ENCODE measurements at regions not wholly inside any gene's neighbourhood (a gene's known extent, or its start where the extent isn't known, plus 50 kb on each side); places are given as distances from the start of the nearest gene placed in this dataset.

- ChIA-PET CTCF (no interaction called here), POLR2A (interaction anchor here (0.6 to 1.4 kb wide), 3 partner anchors 14 to 54 kb away, joined by 3 to 4 read pairs (median 3); a partner anchor contains a TSS)
- DNase-seq (ENCODE audit: extremely low spot score), result no peak
- no peak for TF ChIP-seq ELF4 (IDR thresholded peaks at IDR 0.05)
- TF ChIP-seq HDGF (IDR thresholded peaks at IDR 0.05; ENCODE audit: borderline replicate concordance), result no peak
- no peak for TF ChIP-seq SP1 (IDR thresholded peaks at IDR 0.05)
- TF ChIP-seq CTBP1 (IDR thresholded peaks at IDR 0.05; ENCODE audit: borderline replicate concordance), result no peak
- no peak for TF ChIP-seq NFRKB (IDR thresholded peaks at IDR 0.05)
- TF ChIP-seq FOXA1 (IDR thresholded peaks at IDR 0.05), result no peak
- no peak for TF ChIP-seq LEF1 (IDR thresholded peaks at IDR 0.05; ENCODE audit: borderline replicate concordance)
- no peak for TF ChIP-seq L3MBTL2 (conservative IDR thresholded peaks at IDR 0.05)
- no peak for TF ChIP-seq SUZ12 (IDR thresholded peaks at IDR 0.05)
- no peak for TF ChIP-seq BHLHE40 (IDR thresholded peaks at IDR 0.05; ENCODE audit: borderline replicate concordance)
- no peak for TF ChIP-seq ZNF384 (IDR thresholded peaks at IDR 0.05)
- TF ChIP-seq FOXM1 (IDR thresholded peaks at IDR 0.05; ENCODE audit: borderline replicate concordance), result no peak
- TF ChIP-seq, protein P1, sequence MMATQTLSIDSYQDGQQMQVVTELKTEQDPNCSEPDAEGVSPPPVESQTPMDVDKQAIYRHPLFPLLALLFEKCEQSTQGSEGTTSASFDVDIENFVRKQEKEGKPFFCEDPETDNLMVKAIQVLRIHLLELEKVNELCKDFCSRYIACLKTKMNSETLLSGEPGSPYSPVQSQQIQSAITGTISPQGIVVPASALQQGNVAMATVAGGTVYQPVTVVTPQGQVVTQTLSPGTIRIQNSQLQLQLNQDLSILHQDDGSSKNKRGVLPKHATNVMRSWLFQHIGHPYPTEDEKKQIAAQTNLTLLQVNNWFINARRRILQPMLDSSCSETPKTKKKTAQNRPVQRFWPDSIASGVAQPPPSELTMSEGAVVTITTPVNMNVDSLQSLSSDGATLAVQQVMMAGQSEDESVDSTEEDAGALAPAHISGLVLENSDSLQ (IDR thresholded peaks at IDR 0.05), result no peak
- no peak for TF ChIP-seq ARNT (IDR thresholded peaks at IDR 0.05)
- TF ChIP-seq TARDBP (IDR thresholded peaks at IDR 0.05), result no peak
- TF ChIP-seq FOXK2 (IDR thresholded peaks at IDR 0.05), result no peak
Measured at GRCh38 chr6:26270486-26270861, 94.5 kb upstream of the BTN3A2 start.

DNA sequence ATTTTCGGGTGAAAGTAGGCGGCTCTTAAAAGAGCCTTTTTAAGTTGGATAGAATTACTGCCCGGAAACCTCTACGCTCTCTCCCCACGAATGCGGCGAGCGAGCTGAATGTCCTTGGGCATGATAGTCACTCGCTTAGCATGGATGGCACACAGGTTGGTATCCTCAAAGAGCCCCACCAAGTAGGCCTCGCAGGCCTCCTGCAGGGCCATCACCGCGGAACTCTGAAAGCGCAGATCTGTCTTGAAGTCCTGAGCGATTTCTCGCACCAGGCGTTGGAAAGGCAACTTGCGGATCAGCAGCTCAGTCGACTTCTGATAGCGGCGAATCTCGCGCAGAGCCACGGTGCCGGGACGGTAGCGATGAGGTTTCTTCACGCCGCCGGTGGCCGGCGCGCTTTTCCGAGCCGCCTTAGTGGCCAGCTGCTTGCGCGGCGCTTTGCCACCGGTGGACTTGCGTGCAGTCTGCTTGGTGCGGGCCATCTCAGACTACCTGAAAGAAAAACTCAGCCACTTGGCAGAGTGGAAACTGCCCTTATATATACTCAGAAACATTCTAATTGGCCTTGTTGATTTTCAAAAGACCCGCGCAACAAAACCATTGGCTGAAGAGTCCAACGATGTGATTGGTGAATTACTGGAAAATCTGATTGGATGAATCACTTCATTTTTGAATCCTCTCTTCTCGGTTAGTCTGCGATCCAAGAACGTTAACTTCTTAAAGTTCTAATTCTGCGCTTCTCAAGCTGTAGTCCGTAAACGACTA is 93.9 kb upstream of the BTN3A2 start:
- CTCF ChIA-PET, result no interaction called here
- no peak for TF ChIP-seq SUZ12 (IDR thresholded peaks at IDR 0.05)
- TF ChIP-seq L3MBTL2 (conservative IDR thresholded peaks at IDR 0.05), result no peak
- POLR2A ChIA-PET, result interaction anchor here (1.4 kb wide), 1 partner anchor 13 kb away, joined by 4 read pairs; no protein-coding TSS in a partner anchor
- no peak for DNase-seq (ENCODE audit: extremely low spot score)

- no peak for DNase-seq (ENCODE audit: extremely low spot score)
- CTCF ChIA-PET, result no interaction called here
- POLR2A ChIA-PET, result no interaction called here
- TF ChIP-seq FOXK2 (IDR thresholded peaks at IDR 0.05), result no peak
Measured at GRCh38 chr6:26271668-26272024, 93.4 kb upstream of the BTN3A2 start.

DNA sequence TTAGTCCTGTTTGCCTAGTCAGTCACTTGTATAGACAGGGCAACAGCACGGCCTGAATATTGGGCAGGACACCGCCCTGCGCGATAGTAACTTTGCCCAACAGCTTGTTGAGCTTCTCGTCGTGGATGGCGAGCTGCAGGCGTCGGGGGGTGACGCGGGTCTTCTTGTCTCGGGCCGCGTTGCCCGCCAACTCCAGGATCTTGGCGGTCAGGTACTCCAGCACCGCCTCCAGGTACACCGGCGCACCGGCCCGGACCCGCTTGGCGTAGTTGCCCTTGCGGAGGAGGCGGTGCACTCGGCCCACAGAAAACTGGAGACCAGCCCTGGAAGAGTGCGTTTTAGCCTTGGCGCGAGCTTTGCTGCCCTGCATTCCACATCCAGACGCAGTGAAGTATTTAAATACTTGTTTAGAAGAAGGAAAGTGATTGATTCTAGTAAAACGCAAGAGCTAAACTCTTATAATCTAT is 92.8 kb upstream of the BTN3A2 start:
- TF ChIP-seq ZNF384 (IDR thresholded peaks at IDR 0.05) (no peak), FOXK2 (IDR thresholded peaks at IDR 0.05) (no peak), CTBP1 (IDR thresholded peaks at IDR 0.05; ENCODE audit: borderline replicate concordance) (no peak), FOXM1 (IDR thresholded peaks at IDR 0.05; ENCODE audit: borderline replicate concordance) (no peak), HDGF (IDR thresholded peaks at IDR 0.05; ENCODE audit: borderline replicate concordance) (no peak), SUZ12 (IDR thresholded peaks at IDR 0.05) (no peak), LEF1 (IDR thresholded peaks at IDR 0.05; ENCODE audit: borderline replicate concordance) (no peak), TARDBP (IDR thresholded peaks at IDR 0.05) (no peak), ELF4 (IDR thresholded peaks at IDR 0.05) (no peak), L3MBTL2 (conservative IDR thresholded peaks at IDR 0.05) (no peak), BHLHE40 (IDR thresholded peaks at IDR 0.05; ENCODE audit: borderline replicate concordance) (no peak), FOXA1 (IDR thresholded peaks at IDR 0.05) (no peak), SP1 (IDR thresholded peaks at IDR 0.05) (no peak), NFRKB (IDR thresholded peaks at IDR 0.05) (no peak), ARNT (IDR thresholded peaks at IDR 0.05) (no peak)
- TF ChIP-seq, protein P1 (IDR thresholded peaks at IDR 0.05), result no peak
- ChIA-PET POLR2A (no interaction called here), CTCF (no interaction called here)
- DNase-seq (ENCODE audit: extremely low spot score), result no peak

DNA sequence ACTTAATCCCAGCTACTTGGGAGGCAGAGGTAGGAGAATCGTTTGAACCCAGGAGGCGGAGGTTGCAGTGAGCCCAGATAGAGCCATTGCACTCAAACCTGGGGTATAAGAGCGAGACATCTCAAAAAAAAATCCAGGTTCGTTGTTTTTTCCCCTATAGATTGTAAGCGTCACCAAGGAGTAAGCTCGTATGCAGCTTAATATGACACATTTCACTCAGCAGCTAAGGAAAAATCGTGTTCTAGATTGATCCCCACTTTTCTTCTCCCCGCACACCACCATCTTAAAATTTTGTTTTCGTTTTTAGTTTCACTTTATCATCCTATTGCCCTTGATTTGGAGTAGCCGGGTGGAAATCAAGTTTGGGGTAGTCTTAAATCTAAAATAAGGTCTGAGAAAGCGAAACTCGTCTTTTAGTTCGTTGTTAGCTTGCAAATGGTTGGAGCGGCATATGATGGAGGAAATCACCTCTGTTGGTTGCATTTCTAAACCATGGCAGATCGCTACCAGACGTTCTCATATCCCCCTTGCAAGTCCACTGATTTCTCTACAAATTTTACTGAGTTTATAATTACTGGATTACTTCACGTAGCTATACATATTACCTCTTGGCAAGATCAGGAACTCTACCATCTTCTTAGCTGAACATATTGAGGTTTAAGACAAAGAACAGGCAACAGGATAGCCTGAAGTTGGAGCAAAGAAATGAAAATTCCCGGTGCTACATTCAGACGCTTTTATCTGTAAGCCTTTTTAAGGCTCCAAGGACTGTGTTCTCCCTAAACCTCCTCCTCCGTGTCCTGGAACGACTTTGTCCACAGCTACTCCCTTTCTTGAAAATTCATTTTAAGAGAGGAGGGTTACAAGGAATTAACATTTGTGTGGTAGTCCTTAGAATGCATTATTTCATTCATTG is 91.1 kb upstream of the BTN3A2 start:
- no peak for DNase-seq (ENCODE audit: extremely low spot score)
- POLR2A ChIA-PET, result interaction anchor here (0.9 to 2.7 kb wide), 4 partner anchors 11 to 85 kb away, joined by 3 to 15 read pairs (median 8); a partner anchor contains a TSS
- TF ChIP-seq LEF1 (IDR thresholded peaks at IDR 0.05; ENCODE audit: borderline replicate concordance) (no peak), BHLHE40 (IDR thresholded peaks at IDR 0.05; ENCODE audit: borderline replicate concordance) (no peak), L3MBTL2 (conservative IDR thresholded peaks at IDR 0.05) (no peak), ZNF384 (IDR thresholded peaks at IDR 0.05) (no peak), SUZ12 (IDR thresholded peaks at IDR 0.05) (no peak), NFRKB (IDR thresholded peaks at IDR 0.05) (no peak), SP1 (IDR thresholded peaks at IDR 0.05) (no peak), CTBP1 (IDR thresholded peaks at IDR 0.05; ENCODE audit: borderline replicate concordance) (no peak), TARDBP (IDR thresholded peaks at IDR 0.05) (no peak), ARNT (IDR thresholded peaks at IDR 0.05) (no peak), FOXM1 (IDR thresholded peaks at IDR 0.05; ENCODE audit: borderline replicate concordance) (no peak), FOXK2 (IDR thresholded peaks at IDR 0.05) (no peak), ELF4 (IDR thresholded peaks at IDR 0.05) (no peak), FOXA1 (IDR thresholded peaks at IDR 0.05) (no peak), HDGF (IDR thresholded peaks at IDR 0.05; ENCODE audit: borderline replicate concordance) (no peak)
- TF ChIP-seq, protein P1 (IDR thresholded peaks at IDR 0.05), result no peak
- CTCF ChIA-PET, result interaction anchor here (0.6 to 1.6 kb wide), 2 partner anchors 15 to 22 kb away, joined by 3 read pairs; no protein-coding TSS in a partner anchor

All from HEK293T (cell line).